ENCODE measurements at regions not wholly inside any gene's neighbourhood (a gene's known extent, or its start where the extent isn't known, plus 50 kb on each side); places are given as distances from the start of the nearest gene placed in this dataset.

GRCh38 chr15:92709110-92709790, 53.7 kb upstream of the FAM174B start:
- Histone ChIP-seq H3K27ac (replicated peaks in 1 of 4) (no peak overlapping the region), H3K9me3 (no peaks in the 10 kb centered on the region), H3K4me3 (no peak overlapping the region), H3K36me3 (no peaks in the 10 kb centered on the region), H3K4me1 (peaks cover 4 to 8% (median 7%) of the 10 kb centered on the region in 4 donors), H3K27me3 (no peaks in the 10 kb centered on the region)
- no peak for DNase-seq (ENCODE audit: extremely low spot score)
- 80% methylated on average over 10 of the region's 10 CpGs for WGBS
- TF ChIP-seq CTCF (IDR thresholded peaks at IDR 0.05) (no peak), POLR2AphosphoS5 (IDR thresholded peaks at IDR 0.05) (no peak), EP300 (IDR thresholded peaks at IDR 0.05) (no peak), POLR2A (IDR thresholded peaks at IDR 0.05; ENCODE audit: low read depth) (no peak)
- intact Hi-C loops (cut with DNase I): no loop called here

GRCh38 chr15:92711457-92711831, 55.9 kb upstream of the FAM174B start:
- Histone ChIP-seq H3K36me3 (no peaks in the 10 kb centered on the region), H3K27me3 (no peaks in the 10 kb centered on the region), H3K27ac (replicated peaks in 1 of 4) (no peak overlapping the region), H3K4me3 (no peak overlapping the region), H3K4me1 (peaks cover 4 to 19% (median 15%) of the 10 kb centered on the region in 4 donors), H3K9me3 (no peaks in the 10 kb centered on the region)
- DNase-seq (ENCODE audit: extremely low spot score): no peak
- intact Hi-C loops (cut with DNase I): loop anchor here (10.0 kb wide), 3 partner anchors 97 to 617 kb away; no protein-coding TSS in a partner anchor
- TF ChIP-seq POLR2A (IDR thresholded peaks at IDR 0.05; ENCODE audit: low read depth): no peak
- no peak for TF ChIP-seq EP300 (IDR thresholded peaks at IDR 0.05)
- TF ChIP-seq CTCF (IDR thresholded peaks at IDR 0.05): no peak
- no peak for TF ChIP-seq POLR2AphosphoS5 (IDR thresholded peaks at IDR 0.05)
- 92% methylated on average over 29 of the region's 30 CpGs for WGBS

- Histone ChIP-seq H3K27me3 (no peaks in the 10 kb centered on the region), H3K9me3 (peaks cover 0 to 4% (median 0%) of the 10 kb centered on the region in 4 donors), H3K27ac (replicated peaks in 1 of 4) (peak overlapping the region; percentile 86 to 93 (median 89)), H3K36me3 (no peaks in the 10 kb centered on the region), H3K4me3 (peak overlapping the region; percentile 63 to 75 (median 65)), H3K4me1 (peaks cover 4 to 19% (median 15%) of the 10 kb centered on the region in 4 donors)
- no peak for DNase-seq (ENCODE audit: extremely low spot score)
- TF ChIP-seq CTCF (IDR thresholded peaks at IDR 0.05) (no peak), POLR2AphosphoS5 (IDR thresholded peaks at IDR 0.05) (no peak), EP300 (IDR thresholded peaks at IDR 0.05) (no peak), POLR2A (IDR thresholded peaks at IDR 0.05; ENCODE audit: low read depth) (no peak)
- intact Hi-C loops (cut with DNase I): loop anchor here (2.0 to 10.0 kb wide), 4 partner anchors 99 to 619 kb away; no protein-coding TSS in a partner anchor
- 0% methylated on average over 9 of the region's 16 CpGs for WGBS
Observed at GRCh38 chr15:92714077-92714476, 58.5 kb upstream of the FAM174B start.

- no peaks in the 10 kb centered on the region for H3K27me3 ChIP-seq
- peak overlapping the region; percentile 86 to 93 (median 89) for H3K27ac ChIP-seq (replicated peaks in 1 of 4)
- H3K4me1 ChIP-seq: peaks cover 4 to 19% (median 15%) of the 10 kb centered on the region in 4 donors
- H3K9me3 ChIP-seq: peaks cover 0 to 4% (median 0%) of the 10 kb centered on the region in 4 donors
- peak overlapping the region; percentile 63 to 75 (median 65) for H3K4me3 ChIP-seq
- DNase-seq (ENCODE audit: extremely low spot score): peak; percentile 94
- WGBS: 2% methylated on average over 28 of the region's 62 CpGs
- intact Hi-C loops (cut with DNase I): loop anchor here (2.0 to 10.0 kb wide), 4 partner anchors 100 to 620 kb away; no protein-coding TSS in a partner anchor
- H3K36me3 ChIP-seq: no peaks in the 10 kb centered on the region
- TF ChIP-seq CTCF (IDR thresholded peaks at IDR 0.05): peak; percentile 82 to 92 (median 89)
- TF ChIP-seq POLR2AphosphoS5 (IDR thresholded peaks at IDR 0.05): peak; percentile 54 to 74
- no peak for TF ChIP-seq EP300 (IDR thresholded peaks at IDR 0.05)
Observed at GRCh38 chr15:92714477-92715401, 59.2 kb upstream of the FAM174B start.

Data from esophagus muscularis mucosa (tissue), 4 donors.